GM20000 (cell line): ENCODE measurements at regions not wholly inside any gene's neighbourhood (a gene's known extent, or its start where the extent isn't known, plus 50 kb on each side); places are given as distances from the start of the nearest gene placed in this dataset.

ENCODE experiments used
- DNase-seq: peaks from one replicate; pipeline ENCODE4 v3.0.0; 2012; ENCODE audit warnings: low spot score
- TF ChIP-seq, protein P1 (sequence below): IDR thresholded peaks from 2 replicates; pipeline ENCODE4 v1.5.1; 2012; ENCODE audit warnings: mild to moderate bottlenecking, control low read depth; ENCODE audit errors: extremely low read depth, missing control alignments

DNA sequence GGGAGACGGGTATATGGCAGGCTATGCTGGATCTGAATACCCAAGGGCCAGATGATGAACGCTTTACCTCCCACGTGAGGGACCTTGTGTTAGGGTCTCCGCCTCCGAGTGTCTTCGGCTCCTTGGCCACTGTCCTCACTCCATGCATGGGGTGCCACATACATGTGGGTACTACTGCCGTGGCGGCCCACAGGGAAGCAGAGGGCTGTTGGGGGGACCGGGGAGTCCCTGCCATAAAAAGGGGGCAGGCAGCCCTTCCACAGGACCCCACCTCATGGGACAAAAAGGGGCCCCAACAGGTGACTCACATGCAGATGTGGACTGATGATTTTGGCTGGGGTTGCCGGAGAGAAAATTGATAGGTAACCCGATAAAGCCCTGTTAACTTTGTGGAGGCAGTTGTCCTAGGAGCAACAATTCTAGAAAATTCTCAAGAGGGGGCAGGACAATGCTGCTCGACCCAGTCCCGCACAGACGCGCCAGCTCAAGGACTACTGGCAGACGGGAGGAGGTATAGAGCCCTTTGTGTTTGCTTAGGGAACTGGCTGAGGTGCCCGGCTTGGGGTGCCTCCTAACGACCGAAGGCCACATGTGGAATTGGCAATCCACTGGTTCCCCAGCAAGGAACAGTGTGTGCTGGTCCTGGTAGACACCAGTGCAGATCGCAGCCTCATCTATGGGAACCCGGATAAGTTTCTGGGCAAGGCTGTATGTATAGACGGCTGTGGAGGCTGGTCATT is 695.7 kb upstream of the AGA start:
- TF ChIP-seq, protein P1, sequence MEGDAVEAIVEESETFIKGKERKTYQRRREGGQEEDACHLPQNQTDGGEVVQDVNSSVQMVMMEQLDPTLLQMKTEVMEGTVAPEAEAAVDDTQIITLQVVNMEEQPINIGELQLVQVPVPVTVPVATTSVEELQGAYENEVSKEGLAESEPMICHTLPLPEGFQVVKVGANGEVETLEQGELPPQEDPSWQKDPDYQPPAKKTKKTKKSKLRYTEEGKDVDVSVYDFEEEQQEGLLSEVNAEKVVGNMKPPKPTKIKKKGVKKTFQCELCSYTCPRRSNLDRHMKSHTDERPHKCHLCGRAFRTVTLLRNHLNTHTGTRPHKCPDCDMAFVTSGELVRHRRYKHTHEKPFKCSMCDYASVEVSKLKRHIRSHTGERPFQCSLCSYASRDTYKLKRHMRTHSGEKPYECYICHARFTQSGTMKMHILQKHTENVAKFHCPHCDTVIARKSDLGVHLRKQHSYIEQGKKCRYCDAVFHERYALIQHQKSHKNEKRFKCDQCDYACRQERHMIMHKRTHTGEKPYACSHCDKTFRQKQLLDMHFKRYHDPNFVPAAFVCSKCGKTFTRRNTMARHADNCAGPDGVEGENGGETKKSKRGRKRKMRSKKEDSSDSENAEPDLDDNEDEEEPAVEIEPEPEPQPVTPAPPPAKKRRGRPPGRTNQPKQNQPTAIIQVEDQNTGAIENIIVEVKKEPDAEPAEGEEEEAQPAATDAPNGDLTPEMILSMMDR = no peak
- no peak for DNase-seq

DNA sequence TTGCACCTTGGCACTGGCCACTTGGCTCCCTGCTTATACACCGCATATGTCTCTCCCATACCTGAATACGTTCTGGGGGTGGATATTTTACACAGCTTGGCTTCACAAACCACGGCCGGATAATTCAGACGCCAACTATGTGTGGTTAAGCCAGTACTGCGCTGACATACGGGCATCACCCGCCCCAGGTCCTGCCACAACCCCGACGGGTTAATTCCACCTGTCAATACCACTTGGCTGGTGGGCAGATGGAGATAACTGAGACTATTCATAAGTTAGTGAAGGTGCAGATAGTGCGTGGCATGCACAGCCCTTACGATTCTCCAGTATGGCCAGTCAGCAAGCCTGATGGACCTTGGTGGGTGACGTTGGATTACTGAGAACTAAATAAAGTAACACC is 696.3 kb upstream of the AGA start:
- TF ChIP-seq, protein P1 = no peak
- no peak for DNase-seq

DNA sequence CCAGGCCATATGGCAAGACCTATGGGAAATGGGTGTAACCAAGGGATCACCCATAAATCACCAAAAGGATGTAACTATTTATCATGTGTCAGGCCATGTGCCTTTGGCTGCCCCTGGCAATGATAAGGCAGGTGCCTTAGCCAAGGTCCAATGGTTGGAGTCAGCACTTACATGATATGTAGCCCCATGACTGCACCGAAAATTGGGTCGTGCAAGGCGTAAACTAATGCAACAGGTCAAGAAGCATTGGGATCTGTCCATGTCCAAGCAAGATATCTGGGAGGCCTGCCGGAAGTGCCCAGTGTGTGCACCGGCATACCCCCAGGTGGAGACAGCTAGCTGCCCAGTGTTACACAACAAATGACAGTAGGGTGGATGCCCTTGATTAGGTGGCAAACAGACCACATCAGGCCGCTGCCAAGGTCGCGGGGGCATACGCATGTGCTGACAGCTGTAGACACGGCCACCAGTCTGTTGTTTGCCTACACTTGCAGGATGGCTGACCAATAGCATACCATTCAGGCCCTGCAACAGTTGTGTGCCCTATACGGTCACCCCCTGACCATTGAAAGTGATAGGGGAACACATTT is 698.2 kb upstream of the AGA start:
- no peak for DNase-seq
- TF ChIP-seq, protein P1 = no peak

DNA sequence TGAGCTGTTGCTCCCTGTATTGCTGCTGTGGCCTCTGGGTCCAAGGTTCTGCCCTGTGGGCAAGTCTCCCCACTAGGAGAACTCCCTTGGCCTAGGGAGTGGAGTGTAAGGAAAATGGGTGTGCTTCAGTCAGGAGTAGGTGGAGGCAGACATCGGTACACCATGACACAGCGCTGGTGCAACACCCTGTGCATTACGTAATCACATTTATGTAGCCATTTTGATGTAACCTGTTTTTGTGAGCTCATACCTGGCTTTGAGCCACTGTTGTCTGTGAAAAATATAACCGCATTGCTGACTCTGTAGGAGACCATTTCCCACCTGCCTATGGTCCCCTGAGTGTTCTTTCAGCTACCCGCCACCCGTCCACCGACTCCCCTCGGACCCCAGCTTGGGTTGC is 700.5 kb upstream of the AGA start:
- no peak for DNase-seq
- TF ChIP-seq, protein P1 = no peak

DNA sequence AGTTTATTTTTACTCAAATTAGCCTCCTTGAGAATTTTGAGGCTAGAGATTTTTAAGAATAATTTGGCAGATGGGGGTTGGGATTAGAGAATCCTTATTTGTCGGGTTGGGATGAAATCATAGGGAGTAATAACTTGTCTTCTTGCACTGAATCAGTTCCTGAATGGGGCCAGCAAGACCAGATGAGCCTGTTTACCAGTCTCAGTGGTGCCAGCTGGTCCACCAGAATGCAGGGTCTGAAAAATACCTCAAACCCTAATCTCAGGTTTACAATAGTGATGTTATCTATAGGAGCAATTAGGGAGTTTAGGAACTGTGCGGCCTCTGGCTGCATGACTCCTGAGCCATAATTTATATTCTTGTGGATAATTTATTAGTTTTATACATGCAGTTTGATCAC is 705.9 kb upstream of the AGA start:
- DNase-seq = no peak
- TF ChIP-seq, protein P1 = no peak

DNA sequence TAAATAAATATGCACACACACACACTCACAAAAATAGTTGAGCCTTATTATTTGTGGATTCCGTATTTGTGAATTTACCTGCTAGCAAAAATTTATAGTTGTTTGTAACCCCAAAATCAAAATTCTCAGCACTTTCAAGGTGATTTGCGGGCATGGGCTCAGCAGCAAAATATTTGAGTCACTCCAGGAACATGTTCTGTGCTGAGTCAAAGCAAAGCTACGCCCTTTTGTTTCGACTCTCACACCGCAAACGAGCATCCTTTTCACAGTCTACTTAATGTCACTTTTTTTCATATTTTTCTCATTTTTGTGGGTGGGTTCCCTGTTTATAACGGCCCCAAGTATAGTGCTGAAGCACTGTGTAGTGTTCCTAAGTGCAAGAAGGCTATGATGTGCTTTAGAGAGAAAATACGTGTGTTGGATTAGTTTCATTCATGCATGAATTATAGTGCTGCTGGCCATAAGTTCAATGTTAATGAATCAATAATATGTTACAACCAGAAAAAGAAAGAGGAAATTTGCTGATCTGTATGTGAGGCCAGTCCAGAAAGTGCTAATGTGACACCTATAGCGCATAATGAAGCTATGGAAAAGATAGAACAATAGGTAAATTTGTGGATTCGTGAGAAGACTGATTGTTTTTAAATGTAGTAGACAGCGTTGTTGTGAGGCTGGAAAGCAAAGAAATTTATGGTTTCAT is 723.2 kb upstream of the AGA start:
- TF ChIP-seq, protein P1 = no peak
- no peak for DNase-seq

DNA sequence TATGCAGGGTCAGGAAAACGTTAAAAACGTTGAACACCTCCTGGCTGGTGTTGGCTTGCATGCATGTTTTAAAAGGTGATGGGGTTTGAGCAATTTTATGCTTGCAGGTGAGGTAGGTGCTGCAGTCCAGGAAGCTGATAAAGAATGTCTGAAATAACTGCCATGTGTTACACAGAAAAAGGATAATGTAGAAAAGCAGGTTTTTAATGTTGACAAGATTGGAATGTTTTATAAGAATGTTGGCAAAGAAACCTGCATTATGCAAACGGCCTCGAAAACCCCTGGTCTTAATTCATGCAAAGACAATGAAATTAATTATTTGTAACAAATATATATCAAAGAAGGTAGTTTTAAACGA is 723.7 kb upstream of the AGA start:
- DNase-seq = no peak
- TF ChIP-seq, protein P1 = no peak
